ENCODE measurements at regions not wholly inside any gene's neighbourhood (a gene's known extent, or its start where the extent isn't known, plus 50 kb on each side); places are given as distances from the start of the nearest gene placed in this dataset.

- no peak overlapping the region for H3K4me3 ChIP-seq (replicated peaks in 1 of 2; ENCODE audit: low read depth in 1 of 2, low read length in 2 of 2)
- no peak overlapping the region for H2AFZ ChIP-seq (ENCODE audit: low read depth, low read length, poor library complexity, severe bottlenecking)
- no peaks in the 10 kb centered on the region for H4K20me1 ChIP-seq (ENCODE audit: insufficient read depth)
- RAD21 ChIA-PET (ENCODE audit: low non-redundant PET in 1 of 2, low total read pairs in 2 of 2, uncharacterized antibody in 2 of 2, unreplicated experiment in 2 of 2): no interaction called here
- no peak overlapping the region for H3K27ac ChIP-seq (ENCODE audit: low read depth, low read length)
- ATAC-seq: no peak
- TF ChIP-seq SP1 (IDR thresholded peaks at IDR 0.05; ENCODE audit: low read depth): no peak
- no peak for TF ChIP-seq EGR1 (IDR thresholded peaks at IDR 0.05; ENCODE audit: low read depth)
- no peak for TF ChIP-seq REST (IDR thresholded peaks at IDR 0.05; ENCODE audit: low read depth)
- TF ChIP-seq EZH2phosphoT487 (IDR thresholded peaks at IDR 0.05; ENCODE audit: borderline replicate concordance): no peak
- TF ChIP-seq SIN3A (IDR thresholded peaks at IDR 0.05; ENCODE audit: low read depth): no peak
- TF ChIP-seq RAD21 (IDR thresholded peaks at IDR 0.05; ENCODE audit: low read depth): no peak
- no peak for TF ChIP-seq YY1 (IDR thresholded peaks at IDR 0.05; ENCODE audit: extremely low read depth, insufficient replicate concordance, low read depth, low read length)
- no peak for TF ChIP-seq FOSL1 (IDR thresholded peaks at IDR 0.05; ENCODE audit: low read depth)
- no peak for TF ChIP-seq ATF3 (IDR thresholded peaks at IDR 0.05)
- TF ChIP-seq EZH2 (IDR thresholded peaks at IDR 0.05): no peak
- no peak for TF ChIP-seq POLR2A (IDR thresholded peaks at IDR 0.05; ENCODE audit: borderline replicate concordance, extremely low read depth, insufficient read depth, insufficient read length)
- H3K4me2 ChIP-seq (ENCODE audit: low read length): no peak overlapping the region
- DNase-seq (ENCODE audit: low read depth, low spot score): no peak
- H3K36me3 ChIP-seq (ENCODE audit: control insufficient read depth in 1 of 2, insufficient read depth in 2 of 2, low read length in 2 of 2): no peaks in the 10 kb centered on the region
- H3K27me3 ChIP-seq (ENCODE audit: insufficient read depth, low read length): peaks cover 5% of the 10 kb centered on the region
- no TSS peak for BruUV-seq (replicated peaks)
- no peaks in the 10 kb centered on the region for H3K9me3 ChIP-seq (ENCODE audit: control insufficient read depth in 1 of 2, insufficient read depth in 1 of 2, low read depth in 1 of 2, low read length in 2 of 2)
- no peaks in the 10 kb centered on the region for H3K9me2 ChIP-seq (ENCODE audit: insufficient read depth)
- no peaks in the 10 kb centered on the region for H3K79me2 ChIP-seq (ENCODE audit: insufficient read depth, low read length)
- no peaks in the 10 kb centered on the region for H3K4me1 ChIP-seq (ENCODE audit: control insufficient read depth in 1 of 2, insufficient read depth in 2 of 2, low read length in 2 of 2)
- H3K9ac ChIP-seq (ENCODE audit: low read length): no peak overlapping the region
- CTCF ChIA-PET: no interaction called here
- POLR2A ChIA-PET: no interaction called here
- intact Hi-C loops (cut with micrococcal nuclease): no loop called here
These were observed 233.4 kb downstream of the INSC start for GRCh38 chr11:15347969-15348734.

Measured in HCT116 (cell line).